Testis (tissue), 2 donors: ENCODE measurements at regions not wholly inside any gene's neighbourhood (a gene's known extent, or its start where the extent isn't known, plus 50 kb on each side); places are given as distances from the start of the nearest gene placed in this dataset.

Experiments used
- POLR2A ChIP-seq: fragments of 450-650 bp; IDR thresholded peaks from one replicate; pipeline ENCODE4 v1.6.1; 2017; ENCODE audit warnings: antibody characterized with exemption, mild to moderate bottlenecking, moderate library complexity
- TF ChIP-seq, protein P1 (sequence below), 3 experiments: fragments of 450-650 bp in 2 of 3; fragments of 200-600 bp in 1 of 3; sonication (generic) in 1 of 3; IDR thresholded peaks; one replicate each; pipeline ENCODE4 v1.5.1; 2016 to 2019; ENCODE audit warnings: antibody characterized with exemption in 3 of 3, mild to moderate bottlenecking in 2 of 3, moderate library complexity in 1 of 3

DNA sequence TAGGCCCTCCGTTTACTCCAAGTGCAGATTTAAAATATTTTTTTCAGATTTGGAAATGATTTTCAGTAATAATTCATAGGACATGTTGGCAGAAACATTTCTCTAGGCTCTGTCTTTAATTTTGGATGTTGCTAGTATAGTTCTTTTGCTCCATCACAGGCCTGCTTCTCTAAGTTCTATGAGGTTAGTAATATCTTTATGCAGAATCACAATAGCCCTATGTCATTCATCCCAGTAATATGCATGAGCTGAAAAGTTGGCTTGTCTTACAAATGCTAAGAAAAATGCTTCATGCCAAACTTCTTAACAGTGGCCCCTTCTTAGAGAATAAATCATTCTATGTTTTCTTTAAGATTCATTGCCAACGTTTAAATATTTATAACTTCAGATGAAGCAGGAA, 148.3 kb upstream of the TLL1 start:
- TF ChIP-seq, protein P1, sequence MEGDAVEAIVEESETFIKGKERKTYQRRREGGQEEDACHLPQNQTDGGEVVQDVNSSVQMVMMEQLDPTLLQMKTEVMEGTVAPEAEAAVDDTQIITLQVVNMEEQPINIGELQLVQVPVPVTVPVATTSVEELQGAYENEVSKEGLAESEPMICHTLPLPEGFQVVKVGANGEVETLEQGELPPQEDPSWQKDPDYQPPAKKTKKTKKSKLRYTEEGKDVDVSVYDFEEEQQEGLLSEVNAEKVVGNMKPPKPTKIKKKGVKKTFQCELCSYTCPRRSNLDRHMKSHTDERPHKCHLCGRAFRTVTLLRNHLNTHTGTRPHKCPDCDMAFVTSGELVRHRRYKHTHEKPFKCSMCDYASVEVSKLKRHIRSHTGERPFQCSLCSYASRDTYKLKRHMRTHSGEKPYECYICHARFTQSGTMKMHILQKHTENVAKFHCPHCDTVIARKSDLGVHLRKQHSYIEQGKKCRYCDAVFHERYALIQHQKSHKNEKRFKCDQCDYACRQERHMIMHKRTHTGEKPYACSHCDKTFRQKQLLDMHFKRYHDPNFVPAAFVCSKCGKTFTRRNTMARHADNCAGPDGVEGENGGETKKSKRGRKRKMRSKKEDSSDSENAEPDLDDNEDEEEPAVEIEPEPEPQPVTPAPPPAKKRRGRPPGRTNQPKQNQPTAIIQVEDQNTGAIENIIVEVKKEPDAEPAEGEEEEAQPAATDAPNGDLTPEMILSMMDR (IDR thresholded peaks at IDR 0.05) = no peak
- no peak for TF ChIP-seq POLR2A
